ENCODE measurements at regions not wholly inside any gene's neighbourhood (a gene's known extent, or its start where the extent isn't known, plus 50 kb on each side); places are given as distances from the start of the nearest gene placed in this dataset.

DNA sequence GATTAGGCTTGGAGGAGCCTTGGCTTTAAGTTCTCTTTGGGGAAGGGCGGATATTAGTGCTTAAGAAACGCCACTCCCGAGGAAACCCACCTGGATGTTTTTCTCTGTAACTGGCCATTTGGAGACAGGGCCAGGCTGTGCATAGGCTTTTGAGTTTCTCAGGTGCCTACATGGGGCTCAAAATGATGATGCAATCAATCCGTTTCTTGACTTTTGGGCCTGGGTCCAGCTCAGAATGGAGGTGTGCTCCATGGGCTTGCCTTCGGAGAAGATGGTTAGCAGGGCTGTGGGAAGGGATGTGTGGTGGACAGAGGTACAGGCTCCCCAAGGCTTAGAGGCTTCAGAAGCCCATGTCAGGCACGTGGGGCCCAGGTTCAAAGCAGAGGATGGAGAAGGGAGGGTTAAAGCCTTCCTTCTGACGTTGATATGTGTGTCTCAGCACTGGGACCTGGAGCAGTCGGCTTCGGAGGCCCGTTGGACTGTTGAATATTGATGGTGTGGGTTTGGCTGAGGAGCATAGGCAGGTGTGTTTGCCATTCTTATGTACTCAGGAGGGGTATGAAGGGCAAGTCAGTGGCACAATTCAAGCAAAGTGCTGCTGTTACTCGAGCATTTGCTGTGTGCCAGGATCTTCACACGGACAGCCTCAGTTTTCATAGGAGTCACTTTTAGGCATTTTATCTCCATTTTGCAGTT lies 82.8 kb downstream of the SLC25A47 start:
- TF ChIP-seq, protein P1, sequence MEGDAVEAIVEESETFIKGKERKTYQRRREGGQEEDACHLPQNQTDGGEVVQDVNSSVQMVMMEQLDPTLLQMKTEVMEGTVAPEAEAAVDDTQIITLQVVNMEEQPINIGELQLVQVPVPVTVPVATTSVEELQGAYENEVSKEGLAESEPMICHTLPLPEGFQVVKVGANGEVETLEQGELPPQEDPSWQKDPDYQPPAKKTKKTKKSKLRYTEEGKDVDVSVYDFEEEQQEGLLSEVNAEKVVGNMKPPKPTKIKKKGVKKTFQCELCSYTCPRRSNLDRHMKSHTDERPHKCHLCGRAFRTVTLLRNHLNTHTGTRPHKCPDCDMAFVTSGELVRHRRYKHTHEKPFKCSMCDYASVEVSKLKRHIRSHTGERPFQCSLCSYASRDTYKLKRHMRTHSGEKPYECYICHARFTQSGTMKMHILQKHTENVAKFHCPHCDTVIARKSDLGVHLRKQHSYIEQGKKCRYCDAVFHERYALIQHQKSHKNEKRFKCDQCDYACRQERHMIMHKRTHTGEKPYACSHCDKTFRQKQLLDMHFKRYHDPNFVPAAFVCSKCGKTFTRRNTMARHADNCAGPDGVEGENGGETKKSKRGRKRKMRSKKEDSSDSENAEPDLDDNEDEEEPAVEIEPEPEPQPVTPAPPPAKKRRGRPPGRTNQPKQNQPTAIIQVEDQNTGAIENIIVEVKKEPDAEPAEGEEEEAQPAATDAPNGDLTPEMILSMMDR (IDR thresholded peaks at IDR 0.05): no peak
- TF ChIP-seq ZNF219 (CRISPR knock-in tag; IDR thresholded peaks at IDR 0.05; ENCODE audit: borderline replicate concordance) (no peak), JUN (CRISPR knock-in tag; IDR thresholded peaks at IDR 0.05) (no peak), RORB (CRISPR knock-in tag; IDR thresholded peaks at IDR 0.05) (no peak), SMAD3 (CRISPR knock-in tag; IDR thresholded peaks at IDR 0.05; ENCODE audit: borderline replicate concordance) (no peak), GABPB1 (CRISPR knock-in tag; IDR thresholded peaks at IDR 0.05) (no peak), CBFB (CRISPR knock-in tag; IDR thresholded peaks at IDR 0.05; ENCODE audit: low read depth) (no peak), ATF1 (CRISPR knock-in tag; IDR thresholded peaks at IDR 0.05) (no peak), ZNF121 (CRISPR knock-in tag; IDR thresholded peaks at IDR 0.05) (no peak)
- TF ChIP-seq, protein P2, sequence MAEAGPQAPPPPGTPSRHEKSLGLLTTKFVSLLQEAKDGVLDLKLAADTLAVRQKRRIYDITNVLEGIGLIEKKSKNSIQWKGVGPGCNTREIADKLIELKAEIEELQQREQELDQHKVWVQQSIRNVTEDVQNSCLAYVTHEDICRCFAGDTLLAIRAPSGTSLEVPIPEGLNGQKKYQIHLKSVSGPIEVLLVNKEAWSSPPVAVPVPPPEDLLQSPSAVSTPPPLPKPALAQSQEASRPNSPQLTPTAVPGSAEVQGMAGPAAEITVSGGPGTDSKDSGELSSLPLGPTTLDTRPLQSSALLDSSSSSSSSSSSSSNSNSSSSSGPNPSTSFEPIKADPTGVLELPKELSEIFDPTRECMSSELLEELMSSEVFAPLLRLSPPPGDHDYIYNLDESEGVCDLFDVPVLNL (CRISPR knock-in tag; IDR thresholded peaks at IDR 0.05; ENCODE audit: borderline replicate concordance, low read depth): no peak
- TF ChIP-seq, protein P3, sequence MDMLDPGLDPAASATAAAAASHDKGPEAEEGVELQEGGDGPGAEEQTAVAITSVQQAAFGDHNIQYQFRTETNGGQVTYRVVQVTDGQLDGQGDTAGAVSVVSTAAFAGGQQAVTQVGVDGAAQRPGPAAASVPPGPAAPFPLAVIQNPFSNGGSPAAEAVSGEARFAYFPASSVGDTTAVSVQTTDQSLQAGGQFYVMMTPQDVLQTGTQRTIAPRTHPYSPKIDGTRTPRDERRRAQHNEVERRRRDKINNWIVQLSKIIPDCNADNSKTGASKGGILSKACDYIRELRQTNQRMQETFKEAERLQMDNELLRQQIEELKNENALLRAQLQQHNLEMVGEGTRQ (CRISPR knock-in tag; IDR thresholded peaks at IDR 0.05): no peak
- TF ChIP-seq, protein P4, sequence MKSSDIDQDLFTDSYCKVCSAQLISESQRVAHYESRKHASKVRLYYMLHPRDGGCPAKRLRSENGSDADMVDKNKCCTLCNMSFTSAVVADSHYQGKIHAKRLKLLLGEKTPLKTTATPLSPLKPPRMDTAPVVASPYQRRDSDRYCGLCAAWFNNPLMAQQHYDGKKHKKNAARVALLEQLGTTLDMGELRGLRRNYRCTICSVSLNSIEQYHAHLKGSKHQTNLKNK (CRISPR knock-in tag; IDR thresholded peaks at IDR 0.05): no peak
